ENCODE measurements at regions not wholly inside any gene's neighbourhood (a gene's known extent, or its start where the extent isn't known, plus 50 kb on each side); places are given as distances from the start of the nearest gene placed in this dataset.

DNA sequence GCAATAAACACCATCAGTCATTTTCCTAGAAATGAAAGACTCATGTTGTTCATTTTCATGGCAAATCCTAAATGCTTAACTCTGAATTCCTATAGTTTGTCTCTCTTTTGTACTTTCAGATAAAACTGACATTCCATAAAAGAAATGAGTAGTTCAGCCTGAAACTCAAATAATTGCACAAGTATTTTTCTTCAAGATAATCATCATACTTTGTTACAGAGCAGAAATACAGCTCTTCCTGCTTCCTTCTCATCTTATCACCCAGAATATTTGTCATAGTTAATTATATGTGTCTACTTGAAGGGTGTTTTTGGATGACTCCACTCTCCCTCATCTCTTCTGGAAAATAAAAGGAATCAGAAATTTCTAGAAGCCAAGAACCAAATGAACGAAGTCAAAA is 141.1 kb downstream of the HNMT start:
- Histone ChIP-seq H3K9ac (ENCODE audit: low read length) (no peak overlapping the region), H4K20me1 (ENCODE audit: insufficient read depth, low read length) (no peaks in the 10 kb centered on the region), H3K27me3 (ENCODE audit: insufficient read depth, low read length) (no peaks in the 10 kb centered on the region), H3K9me3 (ENCODE audit: low read length) (no peaks in the 10 kb centered on the region), H3K4me1 (ENCODE audit: insufficient read depth, low read length, severe bottlenecking) (no peaks in the 10 kb centered on the region), H2AFZ (ENCODE audit: low read length) (no peak overlapping the region), H3K36me3 (ENCODE audit: insufficient read depth, low read length) (no peaks in the 10 kb centered on the region), H3K9me2 (ENCODE audit: low read depth, low read length) (no peaks in the 10 kb centered on the region), H3F3A (ENCODE audit: insufficient read depth, low read length) (no peaks in the 10 kb centered on the region), H3K27ac (ENCODE audit: low read depth, low read length, poor library complexity, severe bottlenecking) (no peak overlapping the region), H3K4me3 (ENCODE audit: low read depth, low read length, poor library complexity, severe bottlenecking) (no peak overlapping the region), H3K4me2 (ENCODE audit: low read length) (no peak overlapping the region), H3K79me2 (ENCODE audit: insufficient read depth, low read length) (no peaks in the 10 kb centered on the region)
- TF ChIP-seq EZH2 (IDR thresholded peaks at IDR 0.05; ENCODE audit: borderline replicate concordance, low read length): no peak
- TF ChIP-seq, protein P1, sequence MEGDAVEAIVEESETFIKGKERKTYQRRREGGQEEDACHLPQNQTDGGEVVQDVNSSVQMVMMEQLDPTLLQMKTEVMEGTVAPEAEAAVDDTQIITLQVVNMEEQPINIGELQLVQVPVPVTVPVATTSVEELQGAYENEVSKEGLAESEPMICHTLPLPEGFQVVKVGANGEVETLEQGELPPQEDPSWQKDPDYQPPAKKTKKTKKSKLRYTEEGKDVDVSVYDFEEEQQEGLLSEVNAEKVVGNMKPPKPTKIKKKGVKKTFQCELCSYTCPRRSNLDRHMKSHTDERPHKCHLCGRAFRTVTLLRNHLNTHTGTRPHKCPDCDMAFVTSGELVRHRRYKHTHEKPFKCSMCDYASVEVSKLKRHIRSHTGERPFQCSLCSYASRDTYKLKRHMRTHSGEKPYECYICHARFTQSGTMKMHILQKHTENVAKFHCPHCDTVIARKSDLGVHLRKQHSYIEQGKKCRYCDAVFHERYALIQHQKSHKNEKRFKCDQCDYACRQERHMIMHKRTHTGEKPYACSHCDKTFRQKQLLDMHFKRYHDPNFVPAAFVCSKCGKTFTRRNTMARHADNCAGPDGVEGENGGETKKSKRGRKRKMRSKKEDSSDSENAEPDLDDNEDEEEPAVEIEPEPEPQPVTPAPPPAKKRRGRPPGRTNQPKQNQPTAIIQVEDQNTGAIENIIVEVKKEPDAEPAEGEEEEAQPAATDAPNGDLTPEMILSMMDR (IDR thresholded peaks at IDR 0.05; ENCODE audit: low read length): no peak

DNA sequence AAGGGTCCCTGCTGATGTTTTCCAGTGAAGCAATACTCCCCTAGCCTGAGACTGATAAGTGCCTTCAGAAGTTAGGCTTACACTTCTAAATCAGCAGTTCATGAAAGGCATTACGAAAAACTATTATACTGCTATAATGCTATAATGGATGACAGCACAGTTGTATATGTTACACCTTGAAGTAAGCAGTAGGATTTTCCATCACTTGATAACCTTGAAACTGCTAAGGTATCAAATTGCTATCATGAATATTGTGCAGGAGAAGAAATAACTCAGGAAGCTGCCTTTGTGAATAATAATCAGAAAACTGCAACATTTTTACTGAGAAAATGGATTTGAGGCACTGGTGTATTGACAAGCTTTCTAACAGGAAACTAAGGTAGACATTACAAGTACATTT is 142.3 kb downstream of the HNMT start:
- Histone ChIP-seq H3K9me3 (ENCODE audit: low read length) (no peaks in the 10 kb centered on the region), H3K9ac (ENCODE audit: low read length) (no peak overlapping the region), H3K4me3 (ENCODE audit: low read depth, low read length, poor library complexity, severe bottlenecking) (no peak overlapping the region), H3K27ac (ENCODE audit: low read depth, low read length, poor library complexity, severe bottlenecking) (no peak overlapping the region), H3K27me3 (ENCODE audit: insufficient read depth, low read length) (no peaks in the 10 kb centered on the region), H2AFZ (ENCODE audit: low read length) (no peak overlapping the region), H3K9me2 (ENCODE audit: low read depth, low read length) (no peaks in the 10 kb centered on the region), H3K4me1 (ENCODE audit: insufficient read depth, low read length, severe bottlenecking) (no peaks in the 10 kb centered on the region), H3K79me2 (ENCODE audit: insufficient read depth, low read length) (no peaks in the 10 kb centered on the region), H4K20me1 (ENCODE audit: insufficient read depth, low read length) (no peaks in the 10 kb centered on the region), H3F3A (ENCODE audit: insufficient read depth, low read length) (no peaks in the 10 kb centered on the region), H3K4me2 (ENCODE audit: low read length) (no peak overlapping the region), H3K36me3 (ENCODE audit: insufficient read depth, low read length) (no peaks in the 10 kb centered on the region)
- TF ChIP-seq, protein P1 (IDR thresholded peaks at IDR 0.05; ENCODE audit: low read length): no peak
- TF ChIP-seq EZH2 (IDR thresholded peaks at IDR 0.05; ENCODE audit: borderline replicate concordance, low read length): no peak

DNA sequence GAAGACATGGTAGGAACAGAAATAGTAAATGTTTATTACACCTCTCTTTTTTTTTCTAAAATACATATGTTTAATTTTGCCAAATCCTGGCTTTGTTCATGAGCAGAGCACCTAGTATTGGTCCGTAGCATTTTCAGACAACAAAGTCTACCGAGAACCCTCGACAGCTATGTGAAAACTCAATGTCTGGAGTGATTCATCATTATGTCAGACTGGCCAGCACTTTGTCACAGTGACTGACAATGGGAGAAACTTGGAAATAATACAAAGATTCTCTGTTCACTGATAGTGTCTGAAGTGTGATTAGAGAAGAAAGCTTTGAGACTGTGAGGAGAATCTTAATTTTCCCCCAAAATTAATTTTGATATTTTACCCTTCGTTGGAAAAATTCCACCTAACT is 143.0 kb downstream of the HNMT start:
- H3K9me2 ChIP-seq (ENCODE audit: low read depth, low read length): no peaks in the 10 kb centered on the region
- no peak overlapping the region for H3K9ac ChIP-seq (ENCODE audit: low read length)
- no peaks in the 10 kb centered on the region for H3K79me2 ChIP-seq (ENCODE audit: insufficient read depth, low read length)
- H4K20me1 ChIP-seq (ENCODE audit: insufficient read depth, low read length): no peaks in the 10 kb centered on the region
- no peak overlapping the region for H2AFZ ChIP-seq (ENCODE audit: low read length)
- no peaks in the 10 kb centered on the region for H3K36me3 ChIP-seq (ENCODE audit: insufficient read depth, low read length)
- TF ChIP-seq, protein P1 (IDR thresholded peaks at IDR 0.05; ENCODE audit: low read length): no peak
- TF ChIP-seq EZH2 (IDR thresholded peaks at IDR 0.05; ENCODE audit: borderline replicate concordance, low read length): no peak
- H3K27me3 ChIP-seq (ENCODE audit: insufficient read depth, low read length): no peaks in the 10 kb centered on the region
- no peaks in the 10 kb centered on the region for H3K4me1 ChIP-seq (ENCODE audit: insufficient read depth, low read length, severe bottlenecking)
- no peak overlapping the region for H3K27ac ChIP-seq (ENCODE audit: low read depth, low read length, poor library complexity, severe bottlenecking)
- H3K9me3 ChIP-seq (ENCODE audit: low read length): no peaks in the 10 kb centered on the region
- no peak overlapping the region for H3K4me2 ChIP-seq (ENCODE audit: low read length)
- H3K4me3 ChIP-seq (ENCODE audit: low read depth, low read length, poor library complexity, severe bottlenecking): no peak overlapping the region
- no peaks in the 10 kb centered on the region for H3F3A ChIP-seq (ENCODE audit: insufficient read depth, low read length)
